GM21367 (cell line): ENCODE measurements at regions not wholly inside any gene's neighbourhood (a gene's known extent, or its start where the extent isn't known, plus 50 kb on each side); places are given as distances from the start of the nearest gene placed in this dataset.

Source experiments
- ATAC-seq: cut with Tn5 transposase; IDR thresholded peaks from one replicate; pipeline ENCODE4 v1.9.1; 2021; ENCODE audit not compliant: unreplicated experiment

- no peak for ATAC-seq
Measured at GRCh38 chr18:10009321-10010144, 95.7 kb downstream of the VAPA start.

- no peak for ATAC-seq
Measured at GRCh38 chr18:10010611-10011015, 96.8 kb downstream of the VAPA start.

GRCh38 chr18:10011061-10011460 lies 97.2 kb downstream of the VAPA start:
- no peak for ATAC-seq

- no peak for ATAC-seq
Measured at GRCh38 chr18:10011751-10012150, 97.9 kb downstream of the VAPA start.

- ATAC-seq = no peak
Measured at GRCh38 chr18:10012526-10012925, 98.7 kb downstream of the VAPA start.

GRCh38 chr18:10013621-10014543 lies 100.1 kb downstream of the VAPA start:
- no peak for ATAC-seq

GRCh38 chr18:10015288-10015701 lies 101.5 kb downstream of the VAPA start:
- no peak for ATAC-seq

GRCh38 chr18:10015941-10016819 lies 102.4 kb downstream of the VAPA start:
- ATAC-seq = no peak

- ATAC-seq = no peak
Measured at GRCh38 chr18:10017043-10017442, 103.2 kb downstream of the VAPA start.

GRCh38 chr18:10018289-10018688 lies 104.5 kb downstream of the VAPA start:
- ATAC-seq = no peak

GRCh38 chr18:10020171-10020570 lies 106.4 kb downstream of the VAPA start:
- ATAC-seq = no peak

- ATAC-seq = no peak
Measured at GRCh38 chr18:10022365-10022764, 108.5 kb downstream of the VAPA start.

- no peak for ATAC-seq
Measured at GRCh38 chr18:10023853-10024570, 110.2 kb downstream of the VAPA start.

- ATAC-seq = no peak
Measured at GRCh38 chr18:10025711-10026670, 112.2 kb downstream of the VAPA start.

GRCh38 chr18:10027031-10027430 lies 113.2 kb downstream of the VAPA start:
- no peak for ATAC-seq

- no peak for ATAC-seq
Measured at GRCh38 chr18:10027461-10027860, 113.6 kb downstream of the VAPA start.

- ATAC-seq = no peak
Measured at GRCh38 chr18:10029711-10030110, 115.9 kb downstream of the VAPA start.

- no peak for ATAC-seq
Measured at GRCh38 chr18:10030816-10031541, 117.2 kb downstream of the VAPA start.
